A549 (cell line): ENCODE measurements at regions not wholly inside any gene's neighbourhood (a gene's known extent, or its start where the extent isn't known, plus 50 kb on each side); places are given as distances from the start of the nearest gene placed in this dataset.
A peak's percentile ranks its signal among the peaks of the same experiment; 100 is the strongest.

Source experiments
- MAFK ChIP-seq: fragments of 450-650 bp; IDR thresholded peaks from 2 replicates; pipeline ENCODE4 v1.6.1; 2014; ENCODE audit not compliant: partially characterized antibody
- RFX5 ChIP-seq: fragments of 450-650 bp; IDR thresholded peaks from 2 replicates; pipeline ENCODE4 v1.7.1; 2014; ENCODE audit warnings: antibody characterized with exemption, mild to moderate bottlenecking, moderate library complexity

DNA sequence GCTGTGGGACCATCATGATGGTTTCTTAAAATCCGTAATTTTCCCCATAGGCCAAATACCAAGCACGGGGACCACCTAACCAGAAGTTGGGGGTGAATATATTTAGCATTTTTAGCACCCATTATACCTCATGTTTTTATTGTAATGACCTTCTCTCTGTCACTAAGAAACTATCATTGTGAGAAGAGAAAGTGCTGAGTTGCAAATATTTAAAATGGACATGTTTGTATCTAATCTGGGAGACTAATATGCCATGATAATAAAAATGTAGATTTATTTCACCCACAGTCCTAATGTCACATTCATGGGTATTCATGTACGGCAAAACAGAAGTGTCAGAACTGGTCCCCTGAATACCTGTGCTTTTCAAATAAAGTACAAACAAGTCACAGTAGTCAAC is 398.9 kb upstream of the NR2F2 start:
- TF ChIP-seq MAFK = peak; percentile 92
- no peak for TF ChIP-seq RFX5
